ENCODE measurements at regions not wholly inside any gene's neighbourhood (a gene's known extent, or its start where the extent isn't known, plus 50 kb on each side); places are given as distances from the start of the nearest gene placed in this dataset.

DNA sequence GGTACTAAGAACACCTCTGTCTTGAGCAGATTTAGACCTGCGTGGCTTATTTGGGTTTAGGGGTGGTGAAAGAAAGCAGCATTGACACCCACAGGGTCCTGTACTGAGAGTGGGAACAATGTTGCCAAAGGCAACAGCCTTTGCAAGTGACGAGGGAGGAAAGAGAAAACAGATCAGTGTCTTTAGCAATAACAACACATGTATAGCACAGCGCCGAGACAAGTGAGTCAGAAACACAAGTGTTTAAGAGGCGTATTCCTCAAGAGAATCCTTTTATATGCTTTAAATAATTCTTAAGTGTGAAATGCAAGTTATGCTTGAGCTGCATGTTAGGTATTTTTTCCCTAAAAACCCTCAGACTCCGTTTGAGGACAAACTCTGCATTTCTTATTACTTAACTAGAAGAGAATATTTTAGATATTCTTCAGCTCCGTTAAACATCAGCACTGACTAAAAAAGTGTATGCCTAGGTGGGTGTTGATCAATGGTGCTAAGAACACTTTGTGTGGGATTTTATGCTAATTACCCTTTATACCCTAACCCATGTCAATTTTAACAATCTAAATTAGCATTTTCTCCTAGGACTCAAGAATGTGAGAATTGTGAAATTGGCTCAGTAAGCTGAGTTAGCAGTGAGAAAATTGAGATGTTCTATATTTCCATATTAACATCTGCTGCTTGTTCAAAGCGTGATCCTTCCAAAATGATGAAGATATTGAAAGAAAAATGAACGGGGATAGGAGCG is 1095.4 kb upstream of the CELF2 start:
- no peak for DNase-seq (ENCODE audit: low spot score)
- TF ChIP-seq, protein P1, sequence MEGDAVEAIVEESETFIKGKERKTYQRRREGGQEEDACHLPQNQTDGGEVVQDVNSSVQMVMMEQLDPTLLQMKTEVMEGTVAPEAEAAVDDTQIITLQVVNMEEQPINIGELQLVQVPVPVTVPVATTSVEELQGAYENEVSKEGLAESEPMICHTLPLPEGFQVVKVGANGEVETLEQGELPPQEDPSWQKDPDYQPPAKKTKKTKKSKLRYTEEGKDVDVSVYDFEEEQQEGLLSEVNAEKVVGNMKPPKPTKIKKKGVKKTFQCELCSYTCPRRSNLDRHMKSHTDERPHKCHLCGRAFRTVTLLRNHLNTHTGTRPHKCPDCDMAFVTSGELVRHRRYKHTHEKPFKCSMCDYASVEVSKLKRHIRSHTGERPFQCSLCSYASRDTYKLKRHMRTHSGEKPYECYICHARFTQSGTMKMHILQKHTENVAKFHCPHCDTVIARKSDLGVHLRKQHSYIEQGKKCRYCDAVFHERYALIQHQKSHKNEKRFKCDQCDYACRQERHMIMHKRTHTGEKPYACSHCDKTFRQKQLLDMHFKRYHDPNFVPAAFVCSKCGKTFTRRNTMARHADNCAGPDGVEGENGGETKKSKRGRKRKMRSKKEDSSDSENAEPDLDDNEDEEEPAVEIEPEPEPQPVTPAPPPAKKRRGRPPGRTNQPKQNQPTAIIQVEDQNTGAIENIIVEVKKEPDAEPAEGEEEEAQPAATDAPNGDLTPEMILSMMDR (IDR thresholded peaks at IDR 0.05; ENCODE audit: borderline replicate concordance, control extremely low read depth, extremely low read depth, insufficient read depth, missing control alignments) = no peak
- in situ Hi-C loops (cut with MboI; ENCODE audit: low sequenced_read_pairs, unreplicated experiment) = no loop called here

DNA sequence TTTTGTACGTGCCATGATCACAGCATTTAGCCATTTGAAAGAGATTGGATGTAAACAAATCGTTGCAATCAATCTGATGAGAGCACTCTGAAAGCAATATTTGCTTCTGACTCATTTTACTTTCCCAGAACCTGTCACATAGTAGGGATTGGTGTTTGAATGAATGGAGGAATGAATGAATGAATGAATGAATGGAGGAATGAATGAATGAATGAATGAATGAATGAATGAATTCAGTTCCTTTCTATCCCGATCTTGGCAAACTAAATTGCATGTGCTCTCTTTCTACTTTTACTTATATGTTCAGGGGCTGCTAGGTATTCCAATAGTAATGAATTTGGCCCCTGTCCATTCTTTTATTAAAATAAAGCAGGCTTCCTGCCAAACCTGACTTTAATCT is 1091.7 kb upstream of the CELF2 start:
- no peak for DNase-seq (ENCODE audit: low spot score)
- TF ChIP-seq, protein P1 (IDR thresholded peaks at IDR 0.05; ENCODE audit: borderline replicate concordance, control extremely low read depth, extremely low read depth, insufficient read depth, missing control alignments) = no peak
- in situ Hi-C loops (cut with MboI; ENCODE audit: low sequenced_read_pairs, unreplicated experiment) = no loop called here

DNA sequence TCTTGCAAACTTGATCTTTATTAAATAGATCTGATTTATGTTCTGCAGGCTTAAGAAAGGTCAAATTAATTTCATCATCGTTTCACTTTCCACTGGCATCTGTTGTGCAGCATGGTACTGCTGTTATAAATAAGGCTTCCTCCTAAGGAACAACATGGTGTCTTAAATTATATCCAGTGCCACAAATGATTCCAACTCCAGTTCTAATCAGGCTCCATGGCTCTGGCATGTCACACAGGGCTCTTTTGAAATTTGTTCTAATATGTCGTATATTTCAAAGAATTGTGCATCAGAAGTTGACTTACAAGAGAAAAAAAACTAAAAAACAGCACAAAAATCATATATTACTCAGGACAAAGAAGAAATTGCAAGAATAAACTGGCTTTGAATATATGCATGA is 1090.8 kb upstream of the CELF2 start:
- in situ Hi-C loops (cut with MboI; ENCODE audit: low sequenced_read_pairs, unreplicated experiment) = no loop called here
- DNase-seq (ENCODE audit: low spot score) = no peak
- TF ChIP-seq, protein P1 (IDR thresholded peaks at IDR 0.05; ENCODE audit: borderline replicate concordance, control extremely low read depth, extremely low read depth, insufficient read depth, missing control alignments) = no peak

DNA sequence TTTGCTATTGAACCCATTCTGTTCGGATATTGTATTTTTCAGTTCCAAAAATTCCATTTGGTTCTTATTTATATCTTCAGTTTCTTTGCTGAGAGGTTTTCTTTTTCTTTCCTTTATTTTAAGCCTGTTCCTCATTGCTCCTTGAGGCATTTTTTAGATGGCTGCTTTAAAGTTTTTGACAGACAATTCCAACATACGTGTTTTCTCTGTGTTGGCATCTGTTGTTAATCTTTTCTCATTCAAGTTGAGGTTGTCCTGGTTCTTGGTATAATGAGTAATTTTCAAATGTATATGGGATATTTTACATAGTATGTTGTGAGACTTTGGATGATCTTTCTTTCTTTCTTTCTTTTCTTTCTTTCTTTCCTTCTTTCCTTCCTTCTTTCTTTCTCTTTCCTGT is 1078.0 kb upstream of the CELF2 start:
- TF ChIP-seq, protein P1 (IDR thresholded peaks at IDR 0.05; ENCODE audit: borderline replicate concordance, control extremely low read depth, extremely low read depth, insufficient read depth, missing control alignments) = no peak
- DNase-seq (ENCODE audit: low spot score) = no peak
- in situ Hi-C loops (cut with MboI; ENCODE audit: low sequenced_read_pairs, unreplicated experiment) = no loop called here

DNA sequence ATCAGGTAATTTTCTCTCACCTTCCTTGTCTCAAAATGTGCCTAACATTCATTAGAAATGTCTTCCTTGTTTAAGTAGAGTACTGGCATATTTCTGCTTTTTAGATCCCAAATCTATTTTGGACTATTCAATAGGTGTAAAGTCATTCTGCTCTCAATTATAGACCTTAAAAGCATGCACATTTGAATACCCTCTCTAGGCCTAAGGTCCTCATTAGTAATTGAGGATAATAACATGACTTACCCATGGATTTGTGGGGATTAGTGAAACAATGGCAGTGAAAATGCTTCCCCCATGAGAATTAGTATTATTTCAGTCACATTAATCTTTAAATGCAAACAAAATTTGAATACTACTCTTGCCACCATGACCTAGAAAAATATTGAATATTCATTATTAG is 1073.0 kb upstream of the CELF2 start:
- no peak for DNase-seq (ENCODE audit: low spot score)
- in situ Hi-C loops (cut with MboI; ENCODE audit: low sequenced_read_pairs, unreplicated experiment) = no loop called here
- TF ChIP-seq, protein P1 (IDR thresholded peaks at IDR 0.05; ENCODE audit: borderline replicate concordance, control extremely low read depth, extremely low read depth, insufficient read depth, missing control alignments) = no peak

DNA sequence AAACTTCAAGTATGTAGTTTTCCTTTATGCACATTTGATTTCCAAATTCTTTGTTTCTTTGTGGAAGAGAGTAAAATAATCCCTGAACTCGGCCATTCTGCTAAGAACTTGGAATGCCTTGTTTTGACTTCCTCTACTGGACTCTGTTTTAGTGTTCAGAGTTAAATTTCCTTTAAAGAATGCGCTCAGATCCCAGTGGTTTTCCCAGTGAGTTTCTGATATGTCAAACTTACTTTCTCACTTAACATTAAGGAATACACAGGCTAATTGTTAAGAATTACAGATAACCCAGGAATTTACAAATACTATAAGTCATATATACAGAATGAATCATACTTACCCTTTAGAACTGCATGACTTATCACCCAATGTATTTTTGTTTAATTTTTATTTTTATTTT is 1067.6 kb upstream of the CELF2 start:
- TF ChIP-seq, protein P1 (IDR thresholded peaks at IDR 0.05; ENCODE audit: borderline replicate concordance, control extremely low read depth, extremely low read depth, insufficient read depth, missing control alignments) = no peak
- no peak for DNase-seq (ENCODE audit: low spot score)

More for the DNA sequence above, 1067.6 kb upstream of the CELF2 start:
- in situ Hi-C loops (cut with MboI; ENCODE audit: low sequenced_read_pairs, unreplicated experiment) = no loop called here
